Panc1 (cell line): ENCODE measurements at regions not wholly inside any gene's neighbourhood (a gene's known extent, or its start where the extent isn't known, plus 50 kb on each side); places are given as distances from the start of the nearest gene placed in this dataset.

Experiments used
- CTCF ChIP-seq: fragments of 450-650 bp; IDR thresholded peaks from 2 replicates; pipeline ENCODE4 v1.5.1; 2017; ENCODE audit warnings: mild to moderate bottlenecking
- POLR2AphosphoS5 ChIP-seq: IDR thresholded peaks from 2 replicates; pipeline ENCODE4 v1.6.1; 2012; ENCODE audit warnings: mild to moderate bottlenecking, low read depth, low read length, moderate library complexity

DNA sequence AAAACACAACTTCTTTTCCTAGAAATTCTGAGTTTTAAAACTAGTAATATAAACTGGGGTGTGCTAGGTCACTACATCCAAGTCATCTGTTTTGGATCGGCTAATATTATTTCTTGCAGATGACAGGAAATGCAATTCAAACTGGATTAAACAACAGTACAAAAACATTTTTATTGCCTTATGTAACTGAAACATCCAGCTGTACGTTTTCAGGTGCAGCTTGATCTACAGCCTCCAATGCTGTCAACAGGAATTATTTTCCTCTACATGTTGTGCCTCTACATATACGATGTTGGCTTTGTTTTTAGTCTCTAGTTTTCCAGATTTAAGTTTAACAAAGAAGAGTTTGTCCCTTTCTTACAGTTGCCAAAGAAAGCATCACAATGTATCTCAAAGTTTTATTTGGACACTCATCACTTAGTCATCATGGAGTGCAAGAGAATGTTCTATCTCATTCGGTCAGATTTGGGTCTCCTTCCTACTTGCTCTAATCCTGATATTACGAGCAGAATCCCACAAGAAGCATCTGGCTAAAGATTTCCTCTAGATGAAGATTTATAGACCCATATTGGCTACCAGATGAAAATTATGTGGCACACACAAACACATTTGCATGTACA is 326.7 kb downstream of the SLC6A15 start:
- no peak for TF ChIP-seq CTCF
- no peak for TF ChIP-seq POLR2AphosphoS5
